ENCODE measurements at regions not wholly inside any gene's neighbourhood (a gene's known extent, or its start where the extent isn't known, plus 50 kb on each side); places are given as distances from the start of the nearest gene placed in this dataset.

GRCh38 chr11:121839781-121840180 is 276.2 kb downstream of the BLID start:
- TF ChIP-seq, protein P1, sequence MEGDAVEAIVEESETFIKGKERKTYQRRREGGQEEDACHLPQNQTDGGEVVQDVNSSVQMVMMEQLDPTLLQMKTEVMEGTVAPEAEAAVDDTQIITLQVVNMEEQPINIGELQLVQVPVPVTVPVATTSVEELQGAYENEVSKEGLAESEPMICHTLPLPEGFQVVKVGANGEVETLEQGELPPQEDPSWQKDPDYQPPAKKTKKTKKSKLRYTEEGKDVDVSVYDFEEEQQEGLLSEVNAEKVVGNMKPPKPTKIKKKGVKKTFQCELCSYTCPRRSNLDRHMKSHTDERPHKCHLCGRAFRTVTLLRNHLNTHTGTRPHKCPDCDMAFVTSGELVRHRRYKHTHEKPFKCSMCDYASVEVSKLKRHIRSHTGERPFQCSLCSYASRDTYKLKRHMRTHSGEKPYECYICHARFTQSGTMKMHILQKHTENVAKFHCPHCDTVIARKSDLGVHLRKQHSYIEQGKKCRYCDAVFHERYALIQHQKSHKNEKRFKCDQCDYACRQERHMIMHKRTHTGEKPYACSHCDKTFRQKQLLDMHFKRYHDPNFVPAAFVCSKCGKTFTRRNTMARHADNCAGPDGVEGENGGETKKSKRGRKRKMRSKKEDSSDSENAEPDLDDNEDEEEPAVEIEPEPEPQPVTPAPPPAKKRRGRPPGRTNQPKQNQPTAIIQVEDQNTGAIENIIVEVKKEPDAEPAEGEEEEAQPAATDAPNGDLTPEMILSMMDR (IDR thresholded peaks at IDR 0.05; ENCODE audit: low read length), result no peak
- no peak for TF ChIP-seq EZH2 (optimal IDR thresholded peaks at IDR 0.05; ENCODE audit: low read depth, low read length)
- no peak for TF ChIP-seq EZH2phosphoT487 (IDR thresholded peaks at IDR 0.05; ENCODE audit: low read length)
